RWPE1 (cell line): ENCODE measurements at regions not wholly inside any gene's neighbourhood (a gene's known extent, or its start where the extent isn't known, plus 50 kb on each side); places are given as distances from the start of the nearest gene placed in this dataset.

ENCODE experiments used
- CTCF ChIA-PET: fragments of 350-600 bp; sonication (Branson Sonifier 250); formaldehyde crosslinking; extraction: SDS; loops from one replicate; lab custom pipeline; 2021; lab: Yijun Ruan, JAX
- POLR2A ChIA-PET: fragments of 400-600 bp; formaldehyde crosslinking; extraction: SDS; loops from one replicate; lab custom pipeline; 2020; ENCODE audit warnings: antibody characterized with exemption; ENCODE audit not compliant: low non-redundant PET; lab: Yijun Ruan, JAX
- DNase-seq: peaks from one replicate; pipeline ENCODE4 v3.0.0; 2012; ENCODE audit warnings: low spot score
- H3K27ac ChIP-seq: fragments of 450-650 bp; 2 replicates; pipeline ENCODE4 v1.5.1; 2017
- TF ChIP-seq, protein P1 (sequence below): fragments of 450-650 bp; conservative IDR thresholded peaks from 2 replicates; pipeline ENCODE4 v1.5.1; 2017; ENCODE audit warnings: low read depth, mild to moderate bottlenecking

DNA sequence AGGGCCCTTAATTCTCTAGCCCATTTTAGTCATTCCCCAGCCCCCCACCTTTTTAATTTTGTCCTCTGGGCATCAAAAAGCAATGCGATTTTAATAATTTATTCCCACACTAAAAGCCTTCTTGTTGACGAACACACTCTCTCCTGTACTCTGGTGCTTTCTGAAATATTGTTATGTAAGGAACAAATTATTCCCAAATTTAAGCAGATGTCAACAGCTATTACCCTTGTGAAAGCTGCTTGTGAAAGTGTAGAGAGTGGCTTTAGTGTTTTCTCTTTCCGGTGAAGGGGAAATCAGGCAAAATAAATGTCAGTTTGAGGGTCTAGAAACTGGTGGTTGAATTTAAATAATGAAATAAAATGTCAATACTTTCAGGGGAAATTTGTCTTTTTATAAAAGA, 221.2 kb upstream of the CNKSR2 start:
- POLR2A ChIA-PET: no interaction called here
- CTCF ChIA-PET: no interaction called here
- H3K27ac ChIP-seq: no peak overlapping the region
- no peak for DNase-seq
- TF ChIP-seq, protein P1, sequence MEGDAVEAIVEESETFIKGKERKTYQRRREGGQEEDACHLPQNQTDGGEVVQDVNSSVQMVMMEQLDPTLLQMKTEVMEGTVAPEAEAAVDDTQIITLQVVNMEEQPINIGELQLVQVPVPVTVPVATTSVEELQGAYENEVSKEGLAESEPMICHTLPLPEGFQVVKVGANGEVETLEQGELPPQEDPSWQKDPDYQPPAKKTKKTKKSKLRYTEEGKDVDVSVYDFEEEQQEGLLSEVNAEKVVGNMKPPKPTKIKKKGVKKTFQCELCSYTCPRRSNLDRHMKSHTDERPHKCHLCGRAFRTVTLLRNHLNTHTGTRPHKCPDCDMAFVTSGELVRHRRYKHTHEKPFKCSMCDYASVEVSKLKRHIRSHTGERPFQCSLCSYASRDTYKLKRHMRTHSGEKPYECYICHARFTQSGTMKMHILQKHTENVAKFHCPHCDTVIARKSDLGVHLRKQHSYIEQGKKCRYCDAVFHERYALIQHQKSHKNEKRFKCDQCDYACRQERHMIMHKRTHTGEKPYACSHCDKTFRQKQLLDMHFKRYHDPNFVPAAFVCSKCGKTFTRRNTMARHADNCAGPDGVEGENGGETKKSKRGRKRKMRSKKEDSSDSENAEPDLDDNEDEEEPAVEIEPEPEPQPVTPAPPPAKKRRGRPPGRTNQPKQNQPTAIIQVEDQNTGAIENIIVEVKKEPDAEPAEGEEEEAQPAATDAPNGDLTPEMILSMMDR: no peak

DNA sequence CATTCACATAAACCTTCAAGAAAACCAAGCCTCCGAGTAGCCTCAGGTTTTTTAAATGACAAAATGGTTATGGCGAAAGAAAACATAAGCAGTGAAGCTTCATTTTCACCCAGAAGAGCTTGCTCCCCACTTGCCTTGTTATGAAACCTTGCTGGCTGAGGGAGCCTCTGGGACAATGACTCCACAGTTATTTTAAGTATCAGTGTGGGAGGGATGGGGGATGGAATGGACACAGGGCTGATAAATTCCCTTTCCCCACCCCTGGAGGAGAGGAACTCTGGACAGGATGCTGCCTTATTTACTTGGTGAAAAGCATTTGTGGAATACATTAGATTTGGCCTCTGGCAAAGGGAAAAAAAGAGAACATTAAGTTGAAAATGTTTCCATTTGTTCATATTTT, 220.7 kb upstream of the CNKSR2 start:
- DNase-seq: no peak
- H3K27ac ChIP-seq: no peak overlapping the region
- TF ChIP-seq, protein P1: no peak
- ChIA-PET CTCF (no interaction called here), POLR2A (no interaction called here)

DNA sequence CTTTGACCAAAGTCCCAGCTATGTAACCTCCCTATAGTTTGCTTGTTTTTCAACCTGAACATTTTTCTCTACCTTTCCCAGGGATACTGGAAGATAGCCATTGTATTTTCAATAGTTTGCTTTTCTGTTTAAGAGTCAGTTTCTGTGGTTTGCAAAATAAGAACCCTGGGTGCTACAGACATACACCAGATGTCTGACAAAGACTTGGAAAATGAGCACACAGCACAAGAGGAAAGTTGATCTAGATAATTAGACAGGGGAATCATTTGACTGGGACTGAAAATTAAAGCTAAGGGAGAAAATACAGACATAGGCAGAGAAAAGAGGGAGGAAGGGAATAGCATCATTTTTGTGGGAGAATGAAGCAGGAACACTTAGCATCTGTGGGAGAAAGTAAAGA, 218.3 kb upstream of the CNKSR2 start:
- ChIA-PET CTCF (no interaction called here), POLR2A (no interaction called here)
- no peak for DNase-seq
- H3K27ac ChIP-seq: no peak overlapping the region
- TF ChIP-seq, protein P1: no peak

DNA sequence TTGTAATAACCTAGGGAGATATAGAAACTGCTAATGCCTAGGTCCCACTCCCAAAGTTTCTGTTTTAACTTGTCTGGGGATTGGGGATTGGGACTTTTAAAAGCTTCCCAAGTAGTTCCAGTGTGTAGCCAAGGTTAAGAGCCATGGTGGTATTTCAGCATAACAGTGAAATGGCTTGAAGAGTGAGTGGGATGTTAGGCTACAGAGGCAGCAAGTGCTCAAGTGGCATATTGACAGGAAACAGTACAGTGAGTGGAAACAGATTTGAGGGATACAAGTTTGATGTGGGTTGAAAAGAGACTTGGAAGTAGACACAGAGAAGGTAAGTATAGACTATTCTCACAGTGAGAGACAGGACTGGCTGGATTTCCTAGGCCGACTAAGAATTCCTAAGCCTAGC, 217.6 kb upstream of the CNKSR2 start:
- TF ChIP-seq, protein P1: no peak
- DNase-seq: no peak
- CTCF ChIA-PET: no interaction called here
- POLR2A ChIA-PET: no interaction called here
- H3K27ac ChIP-seq: no peak overlapping the region

DNA sequence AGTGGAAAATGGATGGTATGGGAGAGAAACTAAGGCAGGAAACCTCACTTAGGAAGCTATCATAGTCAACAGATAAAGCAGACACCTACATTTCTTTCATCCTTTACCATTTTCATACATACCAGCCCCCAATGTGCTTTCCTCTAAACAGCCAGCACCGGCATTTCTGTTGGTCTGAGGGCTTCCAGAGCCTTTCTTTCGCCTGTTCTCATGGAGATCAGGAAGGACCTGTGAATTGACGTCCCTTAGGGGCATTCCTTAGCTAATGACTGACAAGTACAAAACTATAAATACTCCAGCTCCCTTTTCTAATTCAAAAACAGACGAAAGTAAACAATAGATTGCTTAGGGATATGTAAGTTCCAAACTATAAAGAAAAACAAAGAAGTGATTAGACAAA, 215.5 kb upstream of the CNKSR2 start:
- H3K27ac ChIP-seq: no peak overlapping the region
- POLR2A ChIA-PET: no interaction called here
- CTCF ChIA-PET: no interaction called here
- TF ChIP-seq, protein P1: no peak
- no peak for DNase-seq

DNA sequence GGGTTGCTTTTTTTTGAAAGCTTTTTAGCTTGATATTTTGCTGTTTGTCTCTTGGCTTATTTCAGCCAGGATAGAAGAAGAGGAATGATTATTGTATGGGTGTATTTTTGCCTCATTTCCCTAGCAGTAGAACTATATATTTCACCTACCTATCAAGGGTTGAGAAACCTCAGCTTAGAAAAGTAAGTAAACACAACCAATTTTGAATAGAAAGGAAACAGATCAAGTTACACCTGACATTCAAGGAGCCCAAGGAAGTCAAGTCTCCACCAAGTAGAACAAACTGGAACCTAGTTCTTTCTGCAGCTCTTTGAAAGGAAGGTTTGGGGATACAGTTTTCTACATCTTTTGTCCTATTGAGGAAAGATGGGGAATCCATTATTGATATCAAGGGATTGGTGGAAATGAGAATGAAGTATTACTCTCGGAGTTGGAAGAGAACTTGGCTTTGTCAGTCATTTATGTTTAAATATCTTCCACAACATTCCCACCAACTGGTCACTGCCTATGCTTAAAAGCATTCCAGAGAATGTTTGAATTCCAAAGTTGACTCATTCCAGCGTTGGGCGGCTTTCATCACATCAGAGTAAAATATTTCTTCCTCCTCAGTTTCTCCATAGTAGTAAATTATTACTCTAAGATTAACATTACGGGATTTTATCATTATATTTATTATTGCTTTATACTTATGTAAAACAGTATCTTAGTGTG, 207.8 kb upstream of the CNKSR2 start:
- CTCF ChIA-PET: no interaction called here

More for the DNA sequence above, 207.8 kb upstream of the CNKSR2 start:
- POLR2A ChIA-PET: no interaction called here
- H3K27ac ChIP-seq: no peak overlapping the region
- TF ChIP-seq, protein P1: no peak
- DNase-seq: no peak
